GM18520 (cell line): ENCODE measurements at regions not wholly inside any gene's neighbourhood (a gene's known extent, or its start where the extent isn't known, plus 50 kb on each side); places are given as distances from the start of the nearest gene placed in this dataset.

Experiments
- ATAC-seq: cut with Tn5 transposase; IDR thresholded peaks from one replicate; pipeline ENCODE4 v1.9.1; 2021; ENCODE audit not compliant: unreplicated experiment

- ATAC-seq: no peak
Measured at GRCh38 chr6:112787371-112787770, 440.2 kb downstream of the RFPL4B start.

DNA sequence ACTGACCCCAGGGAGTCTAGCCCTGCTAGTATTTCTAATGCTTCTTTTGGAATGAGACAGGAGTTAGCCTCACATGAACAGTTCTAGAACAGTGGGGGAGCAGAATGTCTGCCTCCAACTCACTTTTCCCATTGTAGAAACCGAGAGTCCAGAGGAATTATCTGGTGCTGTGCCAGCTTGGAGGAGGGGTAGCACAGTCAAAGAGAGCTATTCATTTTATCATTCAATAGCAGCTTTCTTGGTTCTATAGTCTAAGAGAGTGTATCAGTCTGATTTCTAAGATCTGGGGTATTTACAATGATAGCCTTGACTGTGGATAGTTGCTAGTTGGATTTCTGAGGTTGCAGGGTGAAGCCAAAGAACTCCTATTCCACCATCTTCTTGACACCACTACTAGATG is 448.2 kb downstream of the RFPL4B start:
- no peak for ATAC-seq

DNA sequence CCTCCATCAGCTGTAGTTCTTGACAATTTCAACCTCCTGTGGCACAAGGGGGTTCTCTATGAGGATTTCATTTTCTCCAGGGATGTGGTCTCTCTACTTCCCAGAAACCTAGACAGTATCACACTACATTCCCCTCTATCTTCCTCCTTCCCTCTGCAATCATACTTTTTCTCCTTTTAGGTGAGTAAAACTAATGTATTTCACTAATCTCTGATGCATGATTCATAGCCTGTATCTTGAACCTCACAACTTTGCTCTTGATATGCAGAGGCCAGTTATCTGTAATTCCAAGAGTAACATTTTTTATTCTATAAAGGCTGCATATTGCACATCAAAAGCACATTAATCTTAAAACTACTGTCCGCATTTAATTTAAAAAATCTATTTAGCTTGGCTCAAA is 449.6 kb downstream of the RFPL4B start:
- ATAC-seq: no peak

DNA sequence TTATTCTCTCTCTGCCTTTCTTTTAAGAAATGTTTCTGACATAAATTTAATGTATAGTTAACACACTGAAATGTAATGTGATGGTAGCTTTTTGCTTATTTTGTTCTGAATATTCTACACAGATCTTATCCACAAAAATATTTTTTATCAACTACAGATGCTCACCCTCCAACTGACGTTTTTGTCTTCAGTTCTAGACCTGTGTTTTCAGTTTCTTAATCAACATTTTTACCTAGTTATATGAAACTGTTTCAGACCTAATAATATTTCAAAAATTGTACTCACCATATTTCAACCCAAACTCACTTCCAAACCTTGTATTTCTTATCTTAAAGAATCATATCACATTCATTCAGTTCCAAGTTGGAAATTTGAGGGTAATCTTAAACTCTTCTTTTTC is 452.8 kb downstream of the RFPL4B start:
- ATAC-seq: no peak

DNA sequence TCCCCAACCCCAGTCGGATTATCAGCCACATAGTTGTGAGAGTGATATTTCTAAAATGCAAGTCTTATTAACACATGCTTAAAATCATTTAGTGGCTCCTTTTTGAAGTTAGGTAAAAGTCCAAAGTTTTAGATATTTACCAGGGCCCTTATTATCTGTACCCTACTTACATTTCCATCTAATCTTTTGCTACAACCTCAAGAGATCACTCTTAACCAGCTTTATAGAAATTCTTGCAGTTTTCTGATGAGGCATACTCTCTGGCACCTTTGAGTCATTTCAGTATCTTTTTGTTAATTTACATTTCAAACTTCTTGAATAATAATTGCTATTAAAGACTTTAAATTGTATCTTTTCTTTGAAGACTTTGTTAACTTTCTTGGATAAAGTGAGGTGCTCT is 453.3 kb downstream of the RFPL4B start:
- ATAC-seq: no peak

DNA sequence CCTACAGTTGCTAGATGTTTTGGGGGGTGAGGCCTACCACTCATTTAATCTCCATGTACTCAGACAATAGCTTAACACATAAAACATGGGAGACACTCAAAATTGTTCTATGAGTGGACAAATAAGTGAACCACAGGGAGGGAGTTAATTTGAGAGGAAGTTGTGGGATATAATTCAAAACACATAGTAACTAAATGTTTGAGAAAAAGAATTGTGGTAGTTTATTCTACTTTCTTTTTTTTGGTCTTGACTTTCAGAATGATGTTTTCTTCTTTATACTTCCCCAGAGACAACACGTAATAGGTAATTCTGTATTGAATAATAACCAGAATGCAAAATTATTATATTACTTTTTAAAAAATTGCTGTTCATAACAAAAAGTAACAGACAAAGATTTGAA is 453.8 kb downstream of the RFPL4B start:
- no peak for ATAC-seq

- ATAC-seq: no peak
Measured at GRCh38 chr6:112801468-112802080, 454.4 kb downstream of the RFPL4B start.

DNA sequence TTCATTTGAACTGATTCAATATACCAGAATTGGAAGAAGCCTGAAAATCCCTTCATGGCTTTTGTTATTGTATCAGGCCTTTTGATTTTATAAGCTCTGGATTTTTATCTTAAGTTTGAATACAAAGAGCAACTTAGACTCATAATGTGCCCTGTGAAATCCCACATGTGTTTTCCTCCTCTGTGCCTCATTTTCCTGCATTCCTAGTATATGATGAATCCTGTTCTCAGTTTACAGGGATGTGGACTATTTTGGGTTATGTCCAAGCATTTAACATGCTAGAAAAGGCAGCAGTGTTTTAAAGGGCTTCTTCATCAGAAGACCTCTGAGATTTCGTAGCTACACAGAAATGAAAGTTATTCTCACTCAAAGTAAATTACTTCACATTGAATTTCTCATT is 455.0 kb downstream of the RFPL4B start:
- no peak for ATAC-seq

- no peak for ATAC-seq
Measured at GRCh38 chr6:112804638-112805330, 457.7 kb downstream of the RFPL4B start.

DNA sequence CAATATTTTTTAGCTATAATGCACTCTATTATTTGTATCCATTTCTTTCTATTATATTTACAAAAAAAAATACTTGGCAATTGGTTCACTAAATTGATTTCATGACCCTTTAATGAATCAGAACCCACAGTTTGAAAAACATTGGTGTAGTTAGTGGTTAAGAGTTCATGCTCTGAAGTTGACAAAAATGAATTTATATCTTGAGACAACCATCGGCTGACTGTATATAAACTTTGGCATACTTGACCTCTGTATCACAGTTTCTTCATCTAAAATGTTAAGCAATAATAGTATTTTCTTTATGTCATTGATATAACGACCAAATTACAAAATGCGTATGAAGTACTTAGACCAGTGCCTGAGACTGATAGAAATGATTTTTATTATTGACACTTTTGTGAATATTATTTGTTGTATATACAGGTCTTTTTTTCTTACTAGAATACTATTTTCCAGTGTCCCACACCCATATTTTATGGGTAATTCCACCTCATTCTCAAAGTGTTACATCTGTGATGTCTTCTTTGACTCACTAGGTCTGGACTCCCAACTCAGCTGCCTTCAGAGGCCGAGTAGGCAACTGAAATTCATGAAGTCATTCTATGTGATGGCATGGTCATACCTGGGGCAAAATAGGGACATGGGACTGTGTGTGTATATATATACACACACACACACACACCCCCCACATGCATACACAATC is 459.2 kb downstream of the RFPL4B start:
- no peak for ATAC-seq

GRCh38 chr6:112821476-112821875 is 474.3 kb downstream of the RFPL4B start:
- ATAC-seq: no peak

GRCh38 chr6:112822769-112823168 is 475.6 kb downstream of the RFPL4B start:
- ATAC-seq: no peak

DNA sequence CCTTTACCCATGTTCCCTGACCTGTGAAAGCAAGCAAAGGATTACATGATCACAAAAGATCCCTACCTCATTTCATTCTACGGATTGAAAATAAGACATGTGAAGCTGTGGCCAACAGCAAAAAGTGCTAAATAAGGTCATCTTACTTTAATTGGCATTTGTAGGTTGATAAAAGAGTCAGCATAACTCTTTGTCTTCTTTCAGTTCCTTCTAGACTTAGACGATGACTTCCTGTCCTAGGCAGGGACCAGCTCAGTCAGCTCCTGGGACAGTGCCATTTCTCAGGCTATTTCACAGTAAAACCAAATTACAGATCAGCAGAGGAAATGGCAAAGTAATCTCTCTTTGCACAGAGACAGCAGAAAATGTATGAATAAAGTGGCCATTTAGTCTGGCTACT is 480.7 kb downstream of the RFPL4B start:
- ATAC-seq: peak; percentile 76

DNA sequence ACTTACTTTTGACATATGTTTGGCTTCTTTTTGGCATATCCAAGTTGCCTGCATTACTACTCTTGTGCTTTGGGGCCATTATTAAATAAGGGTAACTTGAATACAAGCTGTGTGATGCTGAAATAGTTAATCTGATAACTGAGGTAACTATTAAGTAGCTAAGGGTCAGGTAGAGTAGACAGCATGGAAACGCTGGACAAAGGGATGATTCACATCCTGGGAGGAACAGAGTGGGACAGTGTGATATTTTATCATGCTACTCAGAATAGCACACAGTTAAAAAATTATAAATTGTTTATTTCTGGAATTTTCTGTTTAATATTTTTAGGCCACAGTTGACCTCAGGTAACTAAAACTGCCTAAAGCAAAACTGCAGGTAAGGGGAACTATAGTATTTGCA is 483.9 kb downstream of the RFPL4B start:
- ATAC-seq: no peak

GRCh38 chr6:112833581-112834131 is 486.5 kb downstream of the RFPL4B start:
- ATAC-seq: no peak

- ATAC-seq: no peak
Measured at GRCh38 chr6:112835078-112835477, 487.9 kb downstream of the RFPL4B start.

- ATAC-seq: no peak
Measured at GRCh38 chr6:112839525-112839961, 492.4 kb downstream of the RFPL4B start.

DNA sequence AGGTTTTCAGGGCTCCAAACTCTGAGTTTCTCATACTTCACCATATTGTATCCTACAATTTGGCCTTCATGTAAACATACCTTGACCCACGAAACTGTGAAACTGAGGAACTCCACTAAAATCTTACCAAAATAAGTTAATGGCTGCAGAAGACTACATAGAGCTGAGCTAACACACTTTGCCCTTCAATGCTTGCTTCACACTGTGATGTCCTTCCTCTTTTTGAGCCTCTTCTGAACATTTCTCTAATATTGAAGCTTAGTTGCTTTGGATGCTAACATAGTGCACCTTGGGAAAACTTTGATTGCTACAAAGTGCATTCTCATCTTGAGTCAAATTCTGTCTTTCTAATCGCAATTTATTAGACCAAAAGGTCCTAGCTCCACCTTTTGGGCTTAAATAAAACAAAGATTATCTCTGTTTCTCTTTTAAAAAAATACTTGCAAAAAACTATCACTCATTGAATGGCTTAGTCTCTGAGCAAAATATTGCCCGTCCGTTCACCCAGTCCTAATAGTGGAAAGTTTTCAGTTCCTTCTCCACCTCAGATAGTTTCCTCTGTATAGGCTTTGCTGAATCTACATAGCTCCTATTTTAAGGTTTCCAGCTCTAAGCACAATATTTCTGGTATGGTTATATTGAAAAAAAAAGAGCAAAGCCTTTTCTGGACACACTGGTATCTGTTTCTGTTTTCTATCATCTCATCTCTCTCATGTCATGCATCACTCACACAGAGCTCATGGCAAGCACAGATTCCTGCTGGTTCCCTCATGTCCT is 494.6 kb downstream of the RFPL4B start:
- no peak for ATAC-seq

GRCh38 chr6:112842330-112842685 is 495.2 kb downstream of the RFPL4B start:
- ATAC-seq: no peak

- no peak for ATAC-seq
Measured at GRCh38 chr6:112846681-112847080, 499.6 kb downstream of the RFPL4B start.

DNA sequence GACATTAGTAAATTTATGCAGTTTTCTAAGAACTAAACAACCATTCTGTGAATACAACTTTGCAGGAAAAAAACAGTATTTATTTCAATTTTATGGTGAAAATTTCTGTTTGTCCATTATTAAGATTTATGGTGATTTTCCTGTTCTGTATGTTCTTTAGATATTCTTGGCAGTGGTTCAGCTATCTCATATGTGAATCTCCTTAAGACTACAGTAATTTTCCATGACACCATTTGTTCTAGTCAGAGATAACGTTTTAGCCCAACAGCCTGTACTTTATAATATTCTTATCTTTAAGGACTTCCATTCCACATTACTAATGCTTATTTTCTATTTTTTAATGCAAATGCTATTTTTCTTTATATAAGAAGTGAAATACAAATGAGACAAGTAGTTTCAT is 504.0 kb downstream of the RFPL4B start:
- ATAC-seq: no peak
